Body of pancreas (tissue), 4 donors: ENCODE measurements at regions not wholly inside any gene's neighbourhood (a gene's known extent, or its start where the extent isn't known, plus 50 kb on each side); places are given as distances from the start of the nearest gene placed in this dataset.

Experiments used
- POLR2A ChIP-seq, 3 donors: fragments of 450-650 bp; IDR thresholded peaks; one replicate each; pipeline ENCODE4 v1.6.1; 2016; ENCODE audit warnings: antibody characterized with exemption in 3 of 3, mild to moderate bottlenecking in 2 of 3
- TF ChIP-seq, protein P1 (sequence below), 7 experiments: fragments of 450-650 bp in 4 of 7; fragments of 200-600 bp in 3 of 7; sonication (generic) in 3 of 7; IDR thresholded peaks; one replicate each; pipeline ENCODE4 v1.5.1; 2016 to 2019; ENCODE audit warnings: antibody characterized with exemption in 7 of 7

DNA sequence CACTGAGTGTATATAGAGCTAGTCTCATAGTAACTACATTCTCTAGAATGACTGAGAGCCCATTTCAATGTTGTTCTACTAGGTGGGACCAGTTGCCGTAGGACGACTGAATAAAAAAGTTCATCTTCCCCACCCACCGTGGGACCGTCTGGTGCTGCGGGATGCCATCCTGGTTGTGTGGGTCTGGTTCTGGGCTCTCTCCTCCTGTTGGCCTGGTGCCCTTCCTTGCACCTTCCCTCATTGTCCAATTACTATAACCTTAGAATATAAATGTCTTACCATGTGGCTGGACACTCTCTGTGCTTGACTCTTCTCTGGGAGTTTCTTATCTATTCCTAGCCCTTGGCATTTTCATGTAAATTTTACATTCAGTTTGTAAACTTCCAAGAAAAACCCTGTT lies 344.4 kb downstream of the TCERG1L start:
- TF ChIP-seq, protein P1, sequence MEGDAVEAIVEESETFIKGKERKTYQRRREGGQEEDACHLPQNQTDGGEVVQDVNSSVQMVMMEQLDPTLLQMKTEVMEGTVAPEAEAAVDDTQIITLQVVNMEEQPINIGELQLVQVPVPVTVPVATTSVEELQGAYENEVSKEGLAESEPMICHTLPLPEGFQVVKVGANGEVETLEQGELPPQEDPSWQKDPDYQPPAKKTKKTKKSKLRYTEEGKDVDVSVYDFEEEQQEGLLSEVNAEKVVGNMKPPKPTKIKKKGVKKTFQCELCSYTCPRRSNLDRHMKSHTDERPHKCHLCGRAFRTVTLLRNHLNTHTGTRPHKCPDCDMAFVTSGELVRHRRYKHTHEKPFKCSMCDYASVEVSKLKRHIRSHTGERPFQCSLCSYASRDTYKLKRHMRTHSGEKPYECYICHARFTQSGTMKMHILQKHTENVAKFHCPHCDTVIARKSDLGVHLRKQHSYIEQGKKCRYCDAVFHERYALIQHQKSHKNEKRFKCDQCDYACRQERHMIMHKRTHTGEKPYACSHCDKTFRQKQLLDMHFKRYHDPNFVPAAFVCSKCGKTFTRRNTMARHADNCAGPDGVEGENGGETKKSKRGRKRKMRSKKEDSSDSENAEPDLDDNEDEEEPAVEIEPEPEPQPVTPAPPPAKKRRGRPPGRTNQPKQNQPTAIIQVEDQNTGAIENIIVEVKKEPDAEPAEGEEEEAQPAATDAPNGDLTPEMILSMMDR (IDR thresholded peaks at IDR 0.05), result no peak
- no peak for TF ChIP-seq POLR2A (IDR thresholded peaks at IDR 0.05)
